Coronary artery (tissue), 2 donors: ENCODE measurements at regions not wholly inside any gene's neighbourhood (a gene's known extent, or its start where the extent isn't known, plus 50 kb on each side); places are given as distances from the start of the nearest gene placed in this dataset.

Experiments used
- DNase-seq: peaks from one replicate; pipeline ENCODE4 v3.0.0-alpha.2; 2017; ENCODE audit warnings: low spot score
- H3K27ac ChIP-seq, 2 donors: fragments of 200-600 bp; sonication (generic); one replicate each; pipeline ENCODE4 v1.5.1; 2016 to 2019
- H3K4me3 ChIP-seq: fragments of 200-600 bp; sonication (generic); 2 replicates; pipeline ENCODE4 v1.5.1; 2016; ENCODE audit warnings: mild to moderate bottlenecking, moderate library complexity
- CTCF ChIP-seq: fragments of 200-600 bp; sonication (generic); IDR thresholded peaks from one replicate; pipeline ENCODE4 v1.5.1; 2019; ENCODE audit warnings: antibody characterized with exemption

- DNase-seq: peak; percentile 24
- no peak overlapping the region for H3K27ac ChIP-seq
- no peak overlapping the region for H3K4me3 ChIP-seq
- no peak for TF ChIP-seq CTCF
Observed at GRCh38 chr13:111661052-111661451, 340.6 kb downstream of the TEX29 start.

- H3K4me3 ChIP-seq: no peak overlapping the region
- DNase-seq: peak; percentile 33
- no peak overlapping the region for H3K27ac ChIP-seq
- TF ChIP-seq CTCF: no peak
Observed at GRCh38 chr13:111661776-111662175, 341.3 kb downstream of the TEX29 start.

- H3K4me3 ChIP-seq: no peak overlapping the region
- peak; percentile 36 for DNase-seq
- H3K27ac ChIP-seq: no peak overlapping the region
- TF ChIP-seq CTCF: no peak
Observed at GRCh38 chr13:111662451-111662850, 342.0 kb downstream of the TEX29 start.

- no peak overlapping the region for H3K4me3 ChIP-seq
- DNase-seq: no peak
- no peak overlapping the region for H3K27ac ChIP-seq
- TF ChIP-seq CTCF: no peak
Observed at GRCh38 chr13:111662895-111663294, 342.5 kb downstream of the TEX29 start.

- no peak overlapping the region for H3K27ac ChIP-seq
- H3K4me3 ChIP-seq: no peak overlapping the region
- DNase-seq: peak; percentile 64
- no peak for TF ChIP-seq CTCF
Observed at GRCh38 chr13:111663505-111663904, 343.1 kb downstream of the TEX29 start.

GRCh38 chr13:111663953-111664421 lies 343.5 kb downstream of the TEX29 start:
- Histone ChIP-seq H3K4me3 (no peak overlapping the region), H3K27ac (no peak overlapping the region)
- DNase-seq: peak; percentile 21
- TF ChIP-seq CTCF: no peak

- H3K4me3 ChIP-seq: no peak overlapping the region
- no peak overlapping the region for H3K27ac ChIP-seq
- no peak for DNase-seq
- no peak for TF ChIP-seq CTCF
Observed at GRCh38 chr13:111664696-111665095, 344.3 kb downstream of the TEX29 start.
